ENCODE measurements at regions not wholly inside any gene's neighbourhood (a gene's known extent, or its start where the extent isn't known, plus 50 kb on each side); places are given as distances from the start of the nearest gene placed in this dataset.

DNA sequence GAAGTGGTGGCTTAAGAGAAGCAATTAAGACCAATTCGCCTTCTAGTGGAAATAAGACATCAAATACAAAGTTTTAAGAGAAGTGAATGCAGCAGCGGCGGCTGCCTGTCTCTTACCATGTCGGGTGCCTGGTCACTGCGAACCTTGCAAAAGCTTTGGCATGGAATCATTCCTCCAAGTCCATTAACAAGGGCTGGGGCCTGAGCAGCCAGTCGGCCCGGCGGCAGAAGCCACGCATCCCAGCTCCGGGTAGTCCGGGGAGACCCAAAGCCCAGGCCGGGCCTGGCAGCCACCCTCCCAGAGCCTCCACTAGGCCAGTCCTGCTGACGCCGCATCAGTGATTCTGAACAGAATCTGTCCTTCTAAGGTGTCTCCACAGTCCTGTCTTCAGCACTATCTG, 321.0 kb downstream of the TMEM121 start:
- Histone ChIP-seq H3K9ac (ENCODE audit: low read length) (no peak overlapping the region), H3K4me3 (ENCODE audit: low read depth, low read length) (no peak overlapping the region), H3K27ac (ENCODE audit: low read depth, low read length) (no peak overlapping the region), H3K27me3 (ENCODE audit: control insufficient read depth, insufficient read depth, low read length) (no peaks in the 10 kb centered on the region), H3K9me3 (ENCODE audit: control insufficient read depth, insufficient read depth, low read depth, low read length) (peaks cover 82% of the 10 kb centered on the region; the same call in 1 of the 2 replicates), H3K36me3 (ENCODE audit: control insufficient read depth, insufficient read depth, low read length) (no peaks in the 10 kb centered on the region), H3K4me1 (ENCODE audit: control insufficient read depth, insufficient read depth, low read length) (no peaks in the 10 kb centered on the region)

DNA sequence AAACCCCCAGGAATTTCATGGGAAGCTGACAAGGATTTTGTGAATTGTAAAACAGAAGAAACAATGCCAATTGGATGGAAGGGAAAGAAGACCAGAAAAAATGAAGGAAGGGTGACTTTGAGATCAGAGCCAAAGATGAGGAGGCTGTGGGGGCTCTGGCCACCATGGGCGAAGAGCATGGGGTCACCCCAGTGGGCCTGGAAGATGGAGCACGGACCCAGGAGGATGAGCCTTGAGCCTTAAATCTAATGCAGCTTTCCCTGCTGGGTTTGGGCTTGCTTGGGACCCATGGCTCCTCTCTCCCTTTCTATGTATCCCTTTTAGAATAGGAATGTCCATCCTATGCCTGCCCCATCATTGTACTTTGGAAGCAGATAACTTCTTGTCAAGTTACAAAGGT, 322.2 kb downstream of the TMEM121 start:
- Histone ChIP-seq H3K9me3 (ENCODE audit: control insufficient read depth, insufficient read depth, low read depth, low read length) (peaks cover 84% of the 10 kb centered on the region; the same call in 1 of the 2 replicates), H3K27ac (ENCODE audit: low read depth, low read length) (no peak overlapping the region), H3K4me3 (ENCODE audit: low read depth, low read length) (no peak overlapping the region), H3K4me1 (ENCODE audit: control insufficient read depth, insufficient read depth, low read length) (no peaks in the 10 kb centered on the region), H3K9ac (ENCODE audit: low read length) (no peak overlapping the region), H3K36me3 (ENCODE audit: control insufficient read depth, insufficient read depth, low read length) (no peaks in the 10 kb centered on the region), H3K27me3 (ENCODE audit: control insufficient read depth, insufficient read depth, low read length) (no peaks in the 10 kb centered on the region)

DNA sequence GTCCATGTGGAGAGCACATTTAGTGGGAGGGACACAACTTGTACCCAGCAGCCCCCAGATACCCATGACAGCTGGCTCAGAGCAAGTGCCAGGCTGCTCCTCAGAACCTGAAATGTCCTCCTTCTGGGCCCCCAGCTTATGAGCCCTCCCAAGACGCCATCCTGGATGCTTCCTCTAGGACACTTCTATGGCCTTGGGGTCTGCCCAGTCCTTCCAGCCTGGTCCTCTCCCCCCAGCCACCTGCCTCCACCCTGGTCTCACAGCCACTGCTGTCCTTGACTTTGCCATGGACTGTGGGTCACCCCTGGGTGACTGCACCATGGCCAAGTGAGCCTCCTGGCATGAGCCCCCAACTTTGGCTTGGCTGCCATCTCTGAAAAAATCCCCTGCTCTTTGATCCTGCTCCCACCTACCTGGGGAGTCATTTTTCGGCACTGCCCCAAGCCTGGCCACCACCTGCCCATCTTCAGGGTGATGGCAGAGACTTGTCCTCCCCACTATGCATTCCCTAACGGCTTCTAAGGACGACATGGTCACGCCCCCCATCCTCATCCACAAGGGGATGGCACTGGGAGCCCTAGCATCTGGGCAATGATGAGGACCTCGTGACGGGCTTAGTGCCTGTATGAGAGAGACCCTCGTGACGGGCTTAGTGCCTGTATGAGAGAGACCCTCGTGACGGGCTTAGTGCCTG, 323.7 kb downstream of the TMEM121 start:
- Histone ChIP-seq H3K36me3 (ENCODE audit: control insufficient read depth, insufficient read depth, low read length) (no peaks in the 10 kb centered on the region), H3K4me3 (ENCODE audit: low read depth, low read length) (no peak overlapping the region), H3K9ac (ENCODE audit: low read length) (no peak overlapping the region), H3K27ac (ENCODE audit: low read depth, low read length) (no peak overlapping the region), H3K27me3 (ENCODE audit: control insufficient read depth, insufficient read depth, low read length) (no peaks in the 10 kb centered on the region), H3K4me1 (ENCODE audit: control insufficient read depth, insufficient read depth, low read length) (no peaks in the 10 kb centered on the region), H3K9me3 (ENCODE audit: control insufficient read depth, insufficient read depth, low read depth, low read length) (peaks cover 85% of the 10 kb centered on the region; the same call in 1 of the 2 replicates)

DNA sequence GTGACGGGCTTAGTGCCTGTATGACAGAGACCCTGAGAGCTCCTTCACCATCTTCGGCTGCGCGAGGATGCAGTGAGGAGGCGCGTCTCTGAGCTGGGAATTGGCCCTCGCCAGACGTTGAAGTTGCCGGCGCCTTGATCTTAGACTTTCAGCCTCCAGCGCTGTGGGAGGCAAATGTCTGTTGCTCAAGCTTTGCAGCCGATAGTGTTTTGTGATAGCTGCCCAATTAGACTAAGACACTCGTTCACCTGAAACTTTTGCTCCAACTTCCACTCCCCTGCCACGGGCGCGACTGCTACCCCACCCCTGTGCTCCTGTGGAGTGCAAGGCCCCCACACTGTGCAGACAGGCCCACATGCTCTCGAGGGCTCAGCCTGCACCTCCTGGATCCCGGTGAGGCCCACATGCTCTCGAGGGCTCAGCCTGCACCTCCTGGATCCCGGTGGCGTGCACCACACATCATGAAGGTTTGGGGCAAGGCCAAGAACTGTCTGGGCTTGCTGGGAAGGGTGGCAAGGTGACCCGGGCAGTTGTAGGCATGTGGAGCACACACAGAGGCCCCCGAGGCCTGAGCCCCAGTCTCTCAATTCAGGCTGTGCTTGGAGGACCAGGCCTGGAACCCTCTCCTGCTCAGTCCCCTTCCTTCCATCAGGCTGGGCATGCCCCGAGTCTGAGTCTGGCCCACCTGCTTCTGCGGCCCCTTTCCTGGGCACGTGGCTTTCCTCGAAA, 324.6 kb downstream of the TMEM121 start:
- H3K4me1 ChIP-seq (ENCODE audit: control insufficient read depth, insufficient read depth, low read length): no peaks in the 10 kb centered on the region
- no peak overlapping the region for H3K4me3 ChIP-seq (ENCODE audit: low read depth, low read length)
- no peaks in the 10 kb centered on the region for H3K27me3 ChIP-seq (ENCODE audit: control insufficient read depth, insufficient read depth, low read length)
- no peak overlapping the region for H3K9ac ChIP-seq (ENCODE audit: low read length)
- H3K36me3 ChIP-seq (ENCODE audit: control insufficient read depth, insufficient read depth, low read length): no peaks in the 10 kb centered on the region
- peaks cover 85% of the 10 kb centered on the region; the same call in 1 of the 2 replicates for H3K9me3 ChIP-seq (ENCODE audit: control insufficient read depth, insufficient read depth, low read depth, low read length)
- H3K27ac ChIP-seq (ENCODE audit: low read depth, low read length): no peak overlapping the region

DNA sequence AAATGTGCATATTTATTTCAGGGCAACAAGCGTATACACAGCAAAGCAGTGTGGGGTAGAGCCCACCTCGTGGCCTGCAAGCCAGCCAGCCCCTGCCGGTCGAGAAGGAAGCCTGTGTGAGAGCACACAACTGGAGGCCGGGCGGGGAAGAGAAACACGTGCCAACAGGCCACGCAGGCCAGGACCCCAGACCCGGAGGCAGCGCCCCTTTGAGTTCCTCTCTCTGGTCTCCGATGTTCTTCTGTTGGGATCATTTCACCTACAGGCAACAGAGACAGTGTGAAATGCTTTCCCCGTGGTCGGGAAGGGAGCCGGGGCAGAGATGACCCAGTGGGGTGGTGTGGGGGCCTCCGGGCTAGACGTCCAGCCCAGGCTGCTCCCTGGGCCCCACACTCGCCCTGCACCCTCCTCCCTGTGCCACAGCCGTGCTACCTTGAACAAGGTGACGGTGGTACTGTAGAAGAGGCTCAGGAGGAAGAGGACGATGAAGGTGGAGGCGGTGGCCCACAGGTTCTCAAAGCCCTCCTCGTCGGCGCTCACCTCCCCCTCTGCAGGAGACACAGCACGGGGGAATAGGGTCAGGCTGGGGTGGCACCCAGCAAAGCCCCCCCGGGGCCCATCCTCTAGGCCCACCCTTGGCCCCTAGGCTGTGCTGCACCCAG, 325.5 kb downstream of the TMEM121 start:
- H3K27ac ChIP-seq (ENCODE audit: low read depth, low read length): no peak overlapping the region
- no peak overlapping the region for H3K4me3 ChIP-seq (ENCODE audit: low read depth, low read length)
- H3K27me3 ChIP-seq (ENCODE audit: control insufficient read depth, insufficient read depth, low read length): no peaks in the 10 kb centered on the region
- no peaks in the 10 kb centered on the region for H3K4me1 ChIP-seq (ENCODE audit: control insufficient read depth, insufficient read depth, low read length)
- peaks cover 85% of the 10 kb centered on the region; the same call in 1 of the 2 replicates for H3K9me3 ChIP-seq (ENCODE audit: control insufficient read depth, insufficient read depth, low read depth, low read length)
- no peaks in the 10 kb centered on the region for H3K36me3 ChIP-seq (ENCODE audit: control insufficient read depth, insufficient read depth, low read length)
- H3K9ac ChIP-seq (ENCODE audit: low read length): no peak overlapping the region

DNA sequence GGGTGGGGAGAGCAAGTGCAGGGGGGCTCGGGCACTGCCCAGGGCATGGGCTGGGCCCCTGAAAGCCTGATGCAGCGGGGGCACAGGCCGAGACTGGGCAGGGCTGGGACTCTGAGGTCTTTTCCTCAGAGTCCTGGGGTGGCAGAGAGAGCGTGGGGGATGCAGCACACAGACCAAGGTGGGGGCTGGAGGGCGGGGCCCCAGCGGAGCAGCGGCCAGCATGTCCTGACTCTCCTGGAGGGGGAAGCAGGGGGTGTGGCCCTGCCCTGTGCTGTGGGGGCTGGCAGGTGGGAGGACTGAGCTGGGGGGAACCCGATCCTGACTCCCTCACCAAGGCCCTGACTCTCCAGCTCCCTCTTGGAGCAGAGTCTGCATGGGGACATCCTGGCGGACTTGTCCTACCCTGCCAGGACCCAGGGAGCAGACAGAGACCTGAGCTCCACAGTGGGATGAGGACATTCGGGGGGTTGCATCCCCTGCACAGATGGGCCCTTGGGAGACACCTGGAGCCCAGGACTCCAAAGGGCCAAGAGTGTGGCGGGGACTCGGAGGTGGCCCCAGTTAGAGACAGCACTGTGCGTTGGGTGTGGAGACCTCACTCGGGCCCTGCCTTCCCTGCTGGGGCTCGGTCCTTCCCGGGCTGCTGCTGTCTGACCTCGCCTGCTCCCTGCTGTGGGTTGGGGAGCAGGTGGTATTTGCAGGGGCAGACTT, 326.1 kb downstream of the TMEM121 start:
- Histone ChIP-seq H3K9ac (ENCODE audit: low read length) (no peak overlapping the region), H3K9me3 (ENCODE audit: control insufficient read depth, insufficient read depth, low read depth, low read length) (peaks cover 85% of the 10 kb centered on the region; the same call in 1 of the 2 replicates), H3K4me1 (ENCODE audit: control insufficient read depth, insufficient read depth, low read length) (no peaks in the 10 kb centered on the region), H3K4me3 (ENCODE audit: low read depth, low read length) (no peak overlapping the region), H3K27ac (ENCODE audit: low read depth, low read length) (no peak overlapping the region), H3K36me3 (ENCODE audit: control insufficient read depth, insufficient read depth, low read length) (no peaks in the 10 kb centered on the region), H3K27me3 (ENCODE audit: control insufficient read depth, insufficient read depth, low read length) (no peaks in the 10 kb centered on the region)

DNA sequence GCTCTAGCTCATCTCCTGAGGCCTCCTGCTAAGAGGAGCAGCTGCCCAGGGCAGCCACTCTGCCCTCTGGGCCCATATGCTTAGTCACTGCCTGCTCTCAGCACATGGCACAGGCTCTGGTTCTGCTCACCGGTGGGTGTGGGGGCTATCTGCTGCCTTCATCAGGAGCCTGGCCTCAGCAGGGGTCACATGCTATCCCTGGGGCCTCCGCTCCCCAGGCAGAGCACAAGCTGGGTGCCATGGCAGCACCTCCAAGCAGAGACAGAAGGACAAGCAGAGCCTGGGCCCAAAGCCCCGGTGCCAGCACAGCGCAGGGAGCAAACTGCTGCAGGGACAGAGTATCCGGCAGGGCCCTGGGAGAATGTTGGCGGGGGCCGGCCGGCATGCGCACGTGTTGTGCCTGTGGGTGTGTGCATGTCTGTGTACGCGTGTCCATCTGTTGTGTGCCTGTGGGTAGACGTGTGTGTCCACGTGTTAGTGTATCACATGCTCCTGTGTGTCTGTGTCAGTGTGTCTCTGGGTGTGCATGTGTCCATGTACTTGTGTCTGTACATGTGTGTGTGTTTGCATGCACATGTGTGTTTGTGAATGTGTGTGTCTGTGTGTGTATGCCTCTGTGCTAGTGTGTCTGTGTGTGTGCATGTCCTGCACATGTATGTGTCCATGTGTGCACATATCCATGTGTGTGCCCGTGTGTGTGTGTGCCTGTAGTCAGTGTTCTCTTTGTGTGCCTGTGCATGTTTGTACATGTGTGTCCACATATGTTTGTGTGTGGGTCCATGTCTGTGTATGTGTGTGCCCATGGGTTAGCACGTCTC, 326.9 kb downstream of the TMEM121 start:
- no peaks in the 10 kb centered on the region for H3K27me3 ChIP-seq (ENCODE audit: control insufficient read depth, insufficient read depth, low read length)
- H3K9me3 ChIP-seq (ENCODE audit: control insufficient read depth, insufficient read depth, low read depth, low read length): peaks cover 85% of the 10 kb centered on the region; the same call in 1 of the 2 replicates
- H3K9ac ChIP-seq (ENCODE audit: low read length): no peak overlapping the region
- H3K36me3 ChIP-seq (ENCODE audit: control insufficient read depth, insufficient read depth, low read length): no peaks in the 10 kb centered on the region
- H3K4me1 ChIP-seq (ENCODE audit: control insufficient read depth, insufficient read depth, low read length): no peaks in the 10 kb centered on the region
- H3K4me3 ChIP-seq (ENCODE audit: low read depth, low read length): no peak overlapping the region; the same call in 1 of the 2 replicates
- no peak overlapping the region for H3K27ac ChIP-seq (ENCODE audit: low read depth, low read length)

DNA sequence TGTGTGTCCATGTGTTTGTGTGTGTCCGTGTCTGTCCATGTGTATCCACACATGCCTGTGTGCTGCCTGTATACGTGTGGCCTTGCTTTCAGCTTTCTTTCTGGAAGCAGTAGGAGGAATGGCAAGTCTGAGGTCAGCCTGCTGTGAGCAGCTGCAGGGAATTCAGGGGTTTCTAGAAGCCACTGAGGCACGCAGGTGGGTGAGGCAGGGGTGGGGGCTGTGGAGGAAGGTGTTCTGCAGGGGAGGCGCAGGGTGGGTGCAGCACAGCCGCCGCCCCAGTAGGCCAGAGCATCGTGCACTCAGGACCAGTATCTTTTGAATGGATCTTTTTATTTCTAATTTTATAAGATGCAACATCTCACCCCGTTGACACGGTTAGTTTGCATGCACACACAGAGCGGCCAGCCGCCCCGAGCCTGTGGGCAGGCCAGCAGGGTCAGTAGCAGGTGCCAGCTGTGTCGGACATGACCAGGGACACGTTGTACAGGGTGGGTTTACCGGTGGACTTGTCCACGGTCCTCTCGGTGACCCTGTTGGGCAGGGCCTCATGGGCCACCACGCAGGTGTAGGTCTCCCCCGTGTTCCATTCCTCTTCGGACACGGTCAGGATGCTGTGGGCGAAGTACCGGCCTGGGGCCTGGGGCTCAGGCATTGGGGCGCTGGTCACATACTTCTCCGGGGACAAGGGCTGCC, 327.7 kb downstream of the TMEM121 start:
- no peak overlapping the region for H3K9ac ChIP-seq (ENCODE audit: low read length)
- no peaks in the 10 kb centered on the region for H3K27me3 ChIP-seq (ENCODE audit: control insufficient read depth, insufficient read depth, low read length)
- H3K4me1 ChIP-seq (ENCODE audit: control insufficient read depth, insufficient read depth, low read length): no peaks in the 10 kb centered on the region

DNA sequence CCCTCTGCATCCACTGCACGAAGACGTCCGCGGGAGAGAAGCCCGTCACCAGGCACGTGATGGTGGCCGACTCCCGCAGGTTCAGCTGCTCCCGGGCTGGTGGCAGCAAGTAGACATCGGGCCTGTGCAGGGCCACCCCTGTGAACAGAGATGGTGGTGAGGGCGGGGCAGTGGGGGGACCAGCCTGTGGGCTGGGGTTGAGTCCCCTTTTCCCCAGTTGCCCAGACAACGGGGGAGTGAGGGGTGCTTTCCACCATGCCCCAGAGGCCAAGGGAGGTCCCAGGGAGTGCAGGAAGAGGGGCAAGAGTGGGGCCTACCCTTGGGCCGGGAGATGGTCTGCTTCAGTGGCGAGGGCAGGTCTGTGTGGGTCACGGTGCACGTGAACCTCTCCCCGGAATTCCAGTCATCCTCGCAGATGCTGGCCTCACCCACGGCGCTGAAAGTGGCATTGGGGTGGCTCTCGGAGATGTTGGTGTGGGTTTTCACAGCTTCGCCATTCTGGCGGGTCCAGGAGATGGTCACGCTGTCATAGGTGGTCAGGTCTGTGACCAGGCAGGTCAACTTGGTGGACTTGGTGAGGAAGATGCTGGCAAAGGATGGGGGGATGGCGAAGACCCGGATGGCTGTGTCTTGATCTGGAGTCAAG, 328.3 kb downstream of the TMEM121 start:
- Histone ChIP-seq H3K9me3 (ENCODE audit: control insufficient read depth, insufficient read depth, low read depth, low read length) (peaks cover 96% of the 10 kb centered on the region; the same call in 1 of the 2 replicates), H3K4me3 (ENCODE audit: low read depth, low read length) (no peak overlapping the region), H3K4me1 (ENCODE audit: control insufficient read depth, insufficient read depth, low read length) (no peaks in the 10 kb centered on the region), H3K36me3 (ENCODE audit: control insufficient read depth, insufficient read depth, low read length) (no peaks in the 10 kb centered on the region), H3K27ac (ENCODE audit: low read depth, low read length) (no peak overlapping the region), H3K27me3 (ENCODE audit: control insufficient read depth, insufficient read depth, low read length) (no peaks in the 10 kb centered on the region), H3K9ac (ENCODE audit: low read length) (no peak overlapping the region)

More for the DNA sequence above, 327.7 kb downstream of the TMEM121 start:
- Histone ChIP-seq H3K36me3 (ENCODE audit: control insufficient read depth, insufficient read depth, low read length) (no peaks in the 10 kb centered on the region), H3K4me3 (ENCODE audit: low read depth, low read length) (no peak overlapping the region; the same call in 1 of the 2 replicates), H3K9me3 (ENCODE audit: control insufficient read depth, insufficient read depth, low read depth, low read length) (peaks cover 90% of the 10 kb centered on the region; the same call in 1 of the 2 replicates), H3K27ac (ENCODE audit: low read depth, low read length) (no peak overlapping the region)

Measured in HUES6 (cell line).